Jurkat, Clone E6-1 (cell line): ENCODE measurements at regions not wholly inside any gene's neighbourhood (a gene's known extent, or its start where the extent isn't known, plus 50 kb on each side); places are given as distances from the start of the nearest gene placed in this dataset.

Source experiments
- DNase-seq: peaks from one replicate; pipeline ENCODE4 v3.0.0-alpha.2; 2011; ENCODE audit warnings: low read depth, low spot score
- H3K4me3 ChIP-seq: 2 replicates; pipeline ENCODE4 v1.5.1; 2011; ENCODE audit warnings: mild to moderate bottlenecking, low read length, control low read depth, moderate library complexity

- DNase-seq, result no peak
- no peak overlapping the region for H3K4me3 ChIP-seq
These were observed 1571.3 kb downstream of the MAT2B start for GRCh38 chr5:165076686-165077085.

- no peak overlapping the region for H3K4me3 ChIP-seq
- DNase-seq, result no peak
These were observed 1574.0 kb downstream of the MAT2B start for GRCh38 chr5:165079389-165079788.

- no peak overlapping the region for H3K4me3 ChIP-seq
- no peak for DNase-seq
These were observed 1578.0 kb downstream of the MAT2B start for GRCh38 chr5:165083394-165083793.

- no peak for DNase-seq
- no peak overlapping the region for H3K4me3 ChIP-seq
These were observed 1581.0 kb downstream of the MAT2B start for GRCh38 chr5:165086465-165086864.

GRCh38 chr5:165094782-165095181 is 1589.4 kb downstream of the MAT2B start:
- no peak for DNase-seq
- H3K4me3 ChIP-seq, result no peak overlapping the region

- DNase-seq, result no peak
- no peak overlapping the region for H3K4me3 ChIP-seq
These were observed 1596.3 kb downstream of the MAT2B start for GRCh38 chr5:165101709-165102108.

GRCh38 chr5:165104611-165105010 is 1599.2 kb downstream of the MAT2B start:
- no peak for DNase-seq
- H3K4me3 ChIP-seq, result no peak overlapping the region

- H3K4me3 ChIP-seq, result no peak overlapping the region
- no peak for DNase-seq
These were observed 1603.4 kb downstream of the MAT2B start for GRCh38 chr5:165108809-165109208.

GRCh38 chr5:165119175-165119574 is 1613.8 kb downstream of the MAT2B start:
- no peak for DNase-seq
- H3K4me3 ChIP-seq, result no peak overlapping the region

GRCh38 chr5:165126598-165126997 is 1621.2 kb downstream of the MAT2B start:
- no peak overlapping the region for H3K4me3 ChIP-seq
- no peak for DNase-seq

- no peak overlapping the region for H3K4me3 ChIP-seq
- no peak for DNase-seq
These were observed 1622.5 kb downstream of the MAT2B start for GRCh38 chr5:165127941-165128340.

GRCh38 chr5:165130656-165131055 is 1625.2 kb downstream of the MAT2B start:
- no peak for DNase-seq
- H3K4me3 ChIP-seq, result no peak overlapping the region

GRCh38 chr5:165134155-165134554 is 1628.7 kb downstream of the MAT2B start:
- no peak for DNase-seq
- no peak overlapping the region for H3K4me3 ChIP-seq

GRCh38 chr5:165135565-165135964 is 1630.1 kb downstream of the MAT2B start:
- DNase-seq, result no peak
- no peak overlapping the region for H3K4me3 ChIP-seq

GRCh38 chr5:165137701-165138100 is 1632.3 kb downstream of the MAT2B start:
- no peak overlapping the region for H3K4me3 ChIP-seq
- no peak for DNase-seq

GRCh38 chr5:165138236-165138635 is 1632.8 kb downstream of the MAT2B start:
- no peak for DNase-seq
- no peak overlapping the region for H3K4me3 ChIP-seq

GRCh38 chr5:165139262-165139661 is 1633.8 kb downstream of the MAT2B start:
- DNase-seq, result no peak
- no peak overlapping the region for H3K4me3 ChIP-seq

GRCh38 chr5:165139721-165140120 is 1634.3 kb downstream of the MAT2B start:
- H3K4me3 ChIP-seq, result no peak overlapping the region
- no peak for DNase-seq

- no peak for DNase-seq
These were observed 1638.3 kb downstream of the MAT2B start for GRCh38 chr5:165143741-165144140.

GRCh38 chr5:165149431-165149830 is 1644.0 kb downstream of the MAT2B start:
- DNase-seq, result no peak
- H3K4me3 ChIP-seq, result no peak overlapping the region

More at GRCh38 chr5:165143741-165144140, 1638.3 kb downstream of the MAT2B start:
- H3K4me3 ChIP-seq, result no peak overlapping the region

- no peak overlapping the region for H3K4me3 ChIP-seq
- DNase-seq, result no peak
These were observed 1646.6 kb downstream of the MAT2B start for GRCh38 chr5:165152058-165152457.

GRCh38 chr5:165157219-165157618 is 1651.8 kb downstream of the MAT2B start:
- H3K4me3 ChIP-seq, result no peak overlapping the region
- DNase-seq, result no peak
